ENCODE measurements at regions not wholly inside any gene's neighbourhood (a gene's known extent, or its start where the extent isn't known, plus 50 kb on each side); places are given as distances from the start of the nearest gene placed in this dataset.

GRCh38 chr13:40442826-40443225 lies 223.6 kb downstream of the FOXO1 start:
- WGBS, 5 donors, result 68 to 78% (median 74%) methylated on average over 6 of the region's 6 CpGs
- DNase-seq, result no peak
- no peaks in the 10 kb centered on the region for H3K27me3 ChIP-seq
- intact Hi-C loops (cut with DNase I; ENCODE audit: low total_unique reads), result no loop called here
- TF ChIP-seq, protein P1, sequence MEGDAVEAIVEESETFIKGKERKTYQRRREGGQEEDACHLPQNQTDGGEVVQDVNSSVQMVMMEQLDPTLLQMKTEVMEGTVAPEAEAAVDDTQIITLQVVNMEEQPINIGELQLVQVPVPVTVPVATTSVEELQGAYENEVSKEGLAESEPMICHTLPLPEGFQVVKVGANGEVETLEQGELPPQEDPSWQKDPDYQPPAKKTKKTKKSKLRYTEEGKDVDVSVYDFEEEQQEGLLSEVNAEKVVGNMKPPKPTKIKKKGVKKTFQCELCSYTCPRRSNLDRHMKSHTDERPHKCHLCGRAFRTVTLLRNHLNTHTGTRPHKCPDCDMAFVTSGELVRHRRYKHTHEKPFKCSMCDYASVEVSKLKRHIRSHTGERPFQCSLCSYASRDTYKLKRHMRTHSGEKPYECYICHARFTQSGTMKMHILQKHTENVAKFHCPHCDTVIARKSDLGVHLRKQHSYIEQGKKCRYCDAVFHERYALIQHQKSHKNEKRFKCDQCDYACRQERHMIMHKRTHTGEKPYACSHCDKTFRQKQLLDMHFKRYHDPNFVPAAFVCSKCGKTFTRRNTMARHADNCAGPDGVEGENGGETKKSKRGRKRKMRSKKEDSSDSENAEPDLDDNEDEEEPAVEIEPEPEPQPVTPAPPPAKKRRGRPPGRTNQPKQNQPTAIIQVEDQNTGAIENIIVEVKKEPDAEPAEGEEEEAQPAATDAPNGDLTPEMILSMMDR (IDR thresholded peaks at IDR 0.05), result no peak
- TF ChIP-seq POLR2AphosphoS5 (IDR thresholded peaks at IDR 0.05) (no peak), EP300 (IDR thresholded peaks at IDR 0.05) (no peak), POLR2A (IDR thresholded peaks at IDR 0.05) (no peak)
- no peak overlapping the region for H3K4me3 ChIP-seq
- H3K27ac ChIP-seq, result no peak overlapping the region
- H3K9me3 ChIP-seq, result no peaks in the 10 kb centered on the region
- no peaks in the 10 kb centered on the region for H3K36me3 ChIP-seq
- H3K4me1 ChIP-seq, result peaks cover 7 to 49% (median 25%) of the 10 kb centered on the region in 4 donors

DNA sequence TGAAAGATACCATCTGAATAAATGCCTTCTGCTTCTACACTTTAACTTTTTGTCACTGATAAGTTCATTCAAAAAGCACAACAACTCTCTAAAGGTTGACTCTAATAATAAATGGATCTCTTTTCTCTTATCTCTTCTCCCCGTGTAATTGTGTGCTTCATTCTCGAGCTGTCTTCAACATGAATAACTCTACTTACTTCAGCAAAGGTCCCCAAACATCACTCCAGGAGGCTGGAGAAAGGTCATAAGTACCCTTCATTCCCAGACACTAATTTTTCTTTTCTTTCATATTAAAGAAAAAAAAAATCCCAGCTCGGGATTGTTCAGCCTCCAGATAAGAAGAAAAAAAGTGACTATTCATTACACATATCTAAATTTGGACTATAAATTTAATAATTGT lies 222.2 kb downstream of the FOXO1 start:
- H3K36me3 ChIP-seq, result no peaks in the 10 kb centered on the region
- no peak overlapping the region for H3K27ac ChIP-seq
- H3K9me3 ChIP-seq, result no peaks in the 10 kb centered on the region
- intact Hi-C loops (cut with DNase I; ENCODE audit: low total_unique reads), result no loop called here
- TF ChIP-seq EP300 (IDR thresholded peaks at IDR 0.05), result no peak
- no peak for TF ChIP-seq POLR2AphosphoS5 (IDR thresholded peaks at IDR 0.05)
- TF ChIP-seq, protein P1 (IDR thresholded peaks at IDR 0.05), result no peak
- no peak for TF ChIP-seq POLR2A (IDR thresholded peaks at IDR 0.05)
- no peaks in the 10 kb centered on the region for H3K27me3 ChIP-seq
- no peak overlapping the region for H3K4me3 ChIP-seq
- DNase-seq, result no peak
- 84 to 93% (median 90%) methylated on average over 3 of the region's 3 CpGs for WGBS, 5 donors
- peaks cover 7 to 38% (median 21%) of the 10 kb centered on the region in 4 donors for H3K4me1 ChIP-seq

DNA sequence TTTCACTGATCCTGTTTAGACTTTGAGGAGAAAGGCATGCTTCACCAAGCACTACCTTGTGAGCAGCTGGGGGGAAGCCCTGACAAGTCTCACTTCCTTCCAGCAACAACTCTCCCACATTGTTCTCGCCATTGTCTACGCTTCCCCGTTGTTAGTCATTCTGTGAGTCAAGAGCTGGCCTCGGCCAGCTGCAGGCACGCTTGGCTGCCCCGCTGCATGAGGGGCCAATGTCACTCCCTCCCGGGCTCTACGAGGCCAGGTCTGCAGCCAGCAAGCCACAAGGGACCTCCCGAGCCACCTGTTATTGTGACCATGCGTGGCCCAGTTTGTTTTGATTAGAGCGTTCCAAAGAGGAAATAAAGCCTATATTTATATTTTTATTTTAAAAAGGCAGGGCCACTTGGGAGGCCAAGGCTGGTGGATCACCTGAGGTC lies 220.9 kb downstream of the FOXO1 start:
- no peak overlapping the region for H3K4me3 ChIP-seq
- 59 to 80% (median 77%) methylated on average over 11 of the region's 11 CpGs for WGBS, 5 donors
- peaks cover 1 to 25% (median 15%) of the 10 kb centered on the region in 4 donors for H3K4me1 ChIP-seq
- H3K9me3 ChIP-seq, result no peaks in the 10 kb centered on the region
- no peak for TF ChIP-seq POLR2A (IDR thresholded peaks at IDR 0.05)
- TF ChIP-seq POLR2AphosphoS5 (IDR thresholded peaks at IDR 0.05), result peak in 2 of 3 donors; percentile 32 to 45
- no peaks in the 10 kb centered on the region for H3K36me3 ChIP-seq
- peak; percentile 34 to 70 for DNase-seq
- intact Hi-C loops (cut with DNase I; ENCODE audit: low total_unique reads), result no loop called here
- H3K27me3 ChIP-seq, result no peaks in the 10 kb centered on the region
- peak overlapping the region in 1 of 5 donors; percentile 55 for H3K27ac ChIP-seq

DNA sequence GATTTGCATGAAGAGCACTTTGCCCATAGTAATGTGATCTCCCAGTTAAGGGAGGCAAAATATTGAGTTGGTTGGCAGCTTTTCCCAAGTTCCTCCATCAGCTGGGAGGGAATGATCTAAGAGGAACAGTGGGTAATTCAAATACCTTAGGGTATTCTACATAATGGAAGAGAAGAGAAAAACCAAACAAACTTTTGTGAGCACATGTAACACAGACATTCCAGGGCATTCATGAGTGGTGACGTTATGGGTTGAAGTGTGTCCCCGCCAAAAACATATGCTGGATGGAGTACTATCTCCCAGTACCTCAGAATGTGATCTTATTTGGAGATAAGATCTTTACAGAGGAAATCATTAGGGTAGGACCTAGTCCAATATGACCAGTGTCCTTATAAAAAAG lies 220.1 kb downstream of the FOXO1 start:
- Histone ChIP-seq H3K27ac (no peak overlapping the region), H3K4me1 (peaks cover 0 to 17% (median 8%) of the 10 kb centered on the region in 4 donors), H3K36me3 (no peaks in the 10 kb centered on the region), H3K9me3 (no peaks in the 10 kb centered on the region), H3K27me3 (no peaks in the 10 kb centered on the region), H3K4me3 (no peak overlapping the region)
- TF ChIP-seq POLR2A (IDR thresholded peaks at IDR 0.05), result no peak
- TF ChIP-seq POLR2AphosphoS5 (IDR thresholded peaks at IDR 0.05), result no peak
- TF ChIP-seq EP300 (IDR thresholded peaks at IDR 0.05), result no peak
- TF ChIP-seq, protein P1 (IDR thresholded peaks at IDR 0.05), result no peak
- intact Hi-C loops (cut with DNase I; ENCODE audit: low total_unique reads), result no loop called here
- no peak for DNase-seq
- WGBS, 5 donors, result 59 to 91% (median 90%) methylated on average over 2 of the region's 2 CpGs

DNA sequence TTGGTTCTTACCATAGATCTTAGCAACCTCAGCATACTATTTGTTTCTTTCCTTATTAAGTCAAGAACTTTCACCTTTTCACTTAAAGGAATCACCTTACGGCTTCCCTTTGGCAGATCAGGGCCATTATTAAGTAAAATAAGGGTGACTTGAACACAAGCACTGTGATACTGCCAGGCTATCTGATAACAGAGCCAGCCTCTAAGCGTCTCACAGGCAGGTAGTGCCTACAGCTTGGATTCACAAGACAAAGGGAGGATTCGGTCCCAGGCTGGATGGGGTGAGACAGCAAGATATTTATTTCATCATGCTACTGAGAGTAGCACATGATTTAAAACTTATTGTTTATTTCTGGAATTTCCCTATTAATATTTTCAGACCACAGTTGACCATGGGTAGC lies 218.6 kb downstream of the FOXO1 start:
- Histone ChIP-seq H3K27me3 (no peaks in the 10 kb centered on the region), H3K9me3 (no peaks in the 10 kb centered on the region), H3K4me3 (no peak overlapping the region), H3K4me1 (peaks cover 0 to 7% (median 0%) of the 10 kb centered on the region in 4 donors), H3K27ac (no peak overlapping the region), H3K36me3 (no peaks in the 10 kb centered on the region)
- DNase-seq, result no peak
- intact Hi-C loops (cut with DNase I; ENCODE audit: low total_unique reads), result no loop called here
- TF ChIP-seq, protein P1 (IDR thresholded peaks at IDR 0.05), result no peak
- no peak for TF ChIP-seq EP300 (IDR thresholded peaks at IDR 0.05)
- WGBS, 5 donors, result 49 to 90% (median 72%) methylated on average over 3 of the region's 3 CpGs
